ENCODE measurements at regions not wholly inside any gene's neighbourhood (a gene's known extent, or its start where the extent isn't known, plus 50 kb on each side); places are given as distances from the start of the nearest gene placed in this dataset.
"Not testable (repeated sequence)": the region's sequence is repeated elsewhere in the genome, so short reads cannot be mapped to it uniquely, and the experiment has no call there.

DNA sequence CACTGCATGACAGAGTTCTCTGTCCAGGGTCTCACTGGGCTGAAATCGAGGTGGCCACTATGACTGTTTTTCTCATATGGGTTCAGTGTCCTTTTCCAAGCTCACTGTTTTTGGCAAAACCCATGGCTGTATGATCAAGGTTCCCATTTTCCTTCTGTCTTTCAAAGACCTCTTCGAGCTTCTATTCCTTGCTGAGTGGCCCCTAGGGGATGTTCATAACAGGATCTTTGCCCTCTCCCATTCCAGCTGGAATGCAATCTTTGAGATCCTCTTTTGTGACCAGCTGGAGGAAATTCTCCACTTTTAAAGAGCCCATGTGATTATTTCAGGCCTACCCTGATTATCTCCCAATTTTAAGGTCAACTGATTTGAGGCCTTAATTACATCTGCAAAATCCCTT lies 572.5 kb upstream of the SLC10A2 start:
- no peak overlapping the region for H3K4me3 ChIP-seq (ENCODE audit: low read depth, low read length)
- no peak for DNase-seq (ENCODE audit: low read depth)

- DNase-seq (ENCODE audit: low read depth), result no peak
- no peak overlapping the region for H3K4me3 ChIP-seq (ENCODE audit: low read depth, low read length)
Measured at GRCh38 chr13:103634066-103634465, 567.8 kb upstream of the SLC10A2 start.

DNA sequence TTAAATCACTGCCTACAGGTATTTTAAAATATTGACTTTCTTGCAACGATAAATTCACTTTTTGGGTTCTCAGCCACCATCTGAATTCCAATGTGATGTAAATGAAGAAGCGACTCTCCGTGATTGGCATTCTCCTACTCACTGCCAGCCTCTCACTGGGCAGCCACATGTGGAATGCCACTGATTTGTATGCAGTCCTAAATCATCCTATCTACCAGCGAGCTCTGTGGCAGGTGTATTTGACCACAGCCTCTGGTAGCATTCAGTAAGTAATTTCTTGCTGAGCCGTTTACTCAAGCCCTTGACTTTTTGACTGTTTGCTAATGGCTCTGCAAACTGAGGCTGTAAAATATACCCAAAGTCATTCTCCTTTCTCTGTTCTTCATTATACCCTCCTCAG lies 559.0 kb upstream of the SLC10A2 start:
- no peak for DNase-seq (ENCODE audit: low read depth)
- H3K4me3 ChIP-seq (ENCODE audit: low read depth, low read length), result no peak overlapping the region

GRCh38 chr13:103618151-103618550 lies 551.9 kb upstream of the SLC10A2 start:
- H3K4me3 ChIP-seq (ENCODE audit: low read depth, low read length), result no peak overlapping the region
- no peak for DNase-seq (ENCODE audit: low read depth)

GRCh38 chr13:103615771-103616170 lies 549.6 kb upstream of the SLC10A2 start:
- H3K4me3 ChIP-seq (ENCODE audit: low read depth, low read length), result no peak overlapping the region
- DNase-seq (ENCODE audit: low read depth), result no peak

DNA sequence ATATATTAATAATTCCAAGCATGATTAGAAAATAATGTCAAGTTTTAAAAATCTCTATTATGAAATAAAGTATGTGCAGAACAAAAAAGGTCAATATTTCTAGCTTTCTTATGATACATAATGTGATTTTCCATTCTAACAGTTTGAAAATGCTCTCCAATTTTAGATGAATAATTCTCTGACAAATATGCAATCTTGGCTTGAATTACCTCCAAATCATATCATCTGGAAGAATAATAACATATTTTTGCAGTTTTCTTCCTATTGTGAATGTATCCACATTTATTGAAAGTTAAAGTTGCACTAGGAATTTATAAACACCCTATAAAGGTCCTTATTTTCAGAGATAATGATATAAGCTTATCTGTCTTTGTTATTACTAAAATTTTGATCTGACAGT lies 548.5 kb upstream of the SLC10A2 start:
- no peak for DNase-seq (ENCODE audit: low read depth)
- H3K4me3 ChIP-seq (ENCODE audit: low read depth, low read length), result no peak overlapping the region

DNA sequence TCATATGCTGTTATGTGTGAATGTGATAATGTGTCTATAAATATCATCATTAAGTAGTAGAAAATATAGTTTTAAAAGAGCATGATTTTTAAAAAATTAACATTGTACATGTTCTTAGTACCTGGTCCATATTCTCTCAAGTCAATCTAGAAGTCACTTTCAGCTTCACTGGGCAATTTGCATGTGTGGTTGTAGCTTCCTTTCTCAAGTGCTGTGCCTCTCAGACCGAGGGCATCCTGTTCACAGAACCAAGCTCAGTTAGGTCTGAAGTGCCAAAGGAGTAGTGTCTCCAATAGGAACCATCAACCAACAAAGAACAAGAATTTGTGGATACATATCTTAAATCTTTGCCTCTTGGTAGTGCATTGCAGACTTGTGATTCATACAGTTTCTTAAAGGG lies 541.8 kb upstream of the SLC10A2 start:
- no peak for DNase-seq (ENCODE audit: low read depth)
- no peak overlapping the region for H3K4me3 ChIP-seq (ENCODE audit: low read depth, low read length)

DNA sequence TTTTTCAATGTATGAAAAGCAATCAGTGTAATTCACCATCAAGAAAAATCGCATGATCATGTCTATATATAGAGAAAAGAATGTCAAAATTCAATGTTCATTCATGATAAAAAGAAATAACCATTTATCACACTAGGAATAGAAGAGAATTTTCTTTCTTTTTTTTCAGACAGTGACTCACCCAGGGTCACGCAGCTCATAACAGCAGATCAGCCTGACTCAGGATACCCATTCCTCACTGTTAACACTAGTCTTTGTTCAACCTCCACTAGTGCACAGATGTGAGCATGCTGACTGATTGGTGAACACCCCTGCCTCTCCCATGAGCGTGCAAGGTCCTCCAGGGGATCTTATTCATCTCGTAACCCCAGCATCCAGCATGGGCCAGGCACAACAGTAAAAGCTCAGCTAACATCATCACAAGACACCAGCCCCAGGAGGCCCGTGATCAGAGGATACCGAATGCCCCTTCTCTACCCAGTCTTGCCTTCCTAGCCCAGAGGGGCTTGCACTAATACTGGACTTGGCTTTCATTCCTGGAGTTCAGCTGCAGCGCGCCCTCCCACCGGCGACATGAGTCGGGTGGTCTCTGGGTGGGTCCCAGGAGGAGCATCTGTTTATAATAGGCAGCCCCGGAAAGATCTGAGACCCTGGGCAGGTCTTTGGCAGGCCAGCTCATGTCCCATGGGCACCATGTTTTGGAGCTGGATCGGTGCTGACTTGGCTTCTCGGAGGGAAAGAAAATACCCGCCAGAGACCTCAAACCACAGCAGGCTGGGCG lies 539.5 kb upstream of the SLC10A2 start:
- H3K4me3 ChIP-seq (ENCODE audit: low read depth, low read length), result no peak overlapping the region
- no peak for DNase-seq (ENCODE audit: low read depth)

GRCh38 chr13:103599870-103600269 lies 533.7 kb upstream of the SLC10A2 start:
- H3K4me3 ChIP-seq (ENCODE audit: low read depth, low read length); DNase-seq (ENCODE audit: low read depth): not testable (repeated sequence)

- no peak overlapping the region for H3K4me3 ChIP-seq (ENCODE audit: low read depth, low read length)
- DNase-seq (ENCODE audit: low read depth), result no peak
Measured at GRCh38 chr13:103598671-103599070, 532.5 kb upstream of the SLC10A2 start.

DNA sequence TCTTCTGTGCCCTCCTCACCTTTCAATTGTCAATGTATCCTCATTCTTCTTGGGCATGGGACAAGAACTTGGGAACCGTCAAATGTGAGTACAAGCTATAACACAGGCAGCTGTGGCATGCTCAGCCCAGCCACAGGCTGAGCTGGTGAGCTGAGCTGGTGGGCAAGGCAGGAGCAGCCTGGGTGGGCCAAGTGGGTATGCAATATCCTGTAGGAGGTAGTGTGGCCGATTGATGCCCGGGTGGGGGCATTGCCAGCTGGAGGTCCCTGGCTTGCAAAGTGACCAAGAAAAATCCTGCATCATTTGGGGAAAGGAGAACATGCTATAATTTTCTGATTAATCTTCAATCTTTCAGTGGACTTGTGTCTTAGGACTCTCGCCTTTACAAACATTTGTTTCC lies 507.2 kb upstream of the SLC10A2 start:
- no peak for DNase-seq (ENCODE audit: low read depth)
- H3K4me3 ChIP-seq (ENCODE audit: low read depth, low read length), result no peak overlapping the region

DNA sequence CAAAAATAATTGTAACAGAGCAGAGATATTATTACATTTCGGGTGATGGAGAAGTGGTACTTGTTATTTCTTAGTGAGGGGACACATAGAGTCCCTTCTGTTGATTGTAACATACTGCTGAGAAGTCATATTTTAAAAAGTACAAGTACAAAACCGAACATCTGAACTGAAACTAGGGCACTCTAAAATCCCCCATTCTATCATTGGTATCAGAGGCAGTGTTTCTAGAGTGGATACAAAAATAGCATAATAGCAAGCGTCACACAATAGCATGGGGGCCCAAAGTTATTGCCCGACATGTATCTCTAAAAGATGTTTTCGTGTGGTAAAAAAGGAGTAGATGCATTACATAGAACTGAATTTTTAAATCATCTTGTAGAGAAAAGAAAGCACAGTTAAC lies 502.1 kb upstream of the SLC10A2 start:
- DNase-seq (ENCODE audit: low read depth), result no peak
- no peak overlapping the region for H3K4me3 ChIP-seq (ENCODE audit: low read depth, low read length)

DNA sequence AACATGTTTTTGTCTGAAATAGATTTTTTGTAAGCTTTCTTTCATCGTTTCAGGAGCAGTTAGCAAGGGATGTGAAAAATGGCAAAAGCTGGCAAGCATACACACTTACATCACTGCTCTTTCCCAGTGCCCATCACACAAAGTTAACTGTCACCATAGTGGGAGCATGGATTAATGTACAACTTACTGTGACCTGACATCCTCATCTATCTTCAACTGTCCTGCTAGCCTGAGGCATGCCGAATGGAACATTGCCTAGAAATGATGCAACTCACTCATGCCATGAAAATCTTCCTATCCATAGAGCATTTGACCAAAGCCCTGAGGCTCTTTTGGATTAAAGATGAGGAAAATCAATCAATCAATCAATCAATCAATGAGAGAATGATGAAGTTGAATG lies 491.7 kb upstream of the SLC10A2 start:
- no peak for DNase-seq (ENCODE audit: low read depth)

DNA sequence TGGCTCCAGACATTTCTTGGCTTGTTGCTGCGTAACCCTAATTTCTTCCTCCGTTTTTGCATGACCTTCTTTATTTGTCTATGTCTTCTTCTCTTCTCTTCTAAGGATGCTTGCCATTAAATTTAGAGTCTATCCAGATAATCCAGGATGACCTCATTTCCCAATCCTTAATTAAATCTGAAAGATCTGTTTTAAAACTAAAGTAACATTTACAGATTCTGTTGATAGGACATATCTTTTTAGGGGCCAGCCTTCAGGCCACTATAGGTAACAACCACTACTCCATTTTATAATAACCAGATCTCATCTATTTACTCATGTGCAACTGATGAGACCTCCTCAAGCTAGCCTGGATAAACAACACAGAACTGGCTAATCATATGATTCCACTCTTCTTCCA lies 490.5 kb upstream of the SLC10A2 start:
- no peak for DNase-seq (ENCODE audit: low read depth)
- no peak overlapping the region for H3K4me3 ChIP-seq (ENCODE audit: low read depth, low read length)

More for the DNA sequence above, 491.7 kb upstream of the SLC10A2 start:
- H3K4me3 ChIP-seq (ENCODE audit: low read depth, low read length), result no peak overlapping the region

DNA sequence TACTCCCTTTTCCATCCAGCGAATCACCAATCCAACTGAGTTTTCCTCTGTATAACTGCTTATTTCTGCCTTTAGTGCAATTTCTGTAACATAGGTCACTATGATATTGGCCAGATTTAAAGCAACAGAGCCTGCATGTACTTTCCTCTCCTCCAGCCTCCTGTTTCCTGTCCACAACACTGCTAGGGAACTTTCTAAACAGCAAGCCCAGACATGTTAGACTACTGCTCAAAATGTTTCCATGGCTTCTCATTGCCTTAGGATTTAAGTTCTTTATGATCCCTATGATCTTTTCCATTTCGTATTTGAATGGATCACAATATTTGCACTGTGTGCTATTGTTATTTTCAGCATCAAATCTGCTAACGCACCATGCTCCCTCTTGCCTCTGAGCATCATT lies 481.7 kb upstream of the SLC10A2 start:
- no peak overlapping the region for H3K4me3 ChIP-seq (ENCODE audit: low read depth, low read length)

DNA sequence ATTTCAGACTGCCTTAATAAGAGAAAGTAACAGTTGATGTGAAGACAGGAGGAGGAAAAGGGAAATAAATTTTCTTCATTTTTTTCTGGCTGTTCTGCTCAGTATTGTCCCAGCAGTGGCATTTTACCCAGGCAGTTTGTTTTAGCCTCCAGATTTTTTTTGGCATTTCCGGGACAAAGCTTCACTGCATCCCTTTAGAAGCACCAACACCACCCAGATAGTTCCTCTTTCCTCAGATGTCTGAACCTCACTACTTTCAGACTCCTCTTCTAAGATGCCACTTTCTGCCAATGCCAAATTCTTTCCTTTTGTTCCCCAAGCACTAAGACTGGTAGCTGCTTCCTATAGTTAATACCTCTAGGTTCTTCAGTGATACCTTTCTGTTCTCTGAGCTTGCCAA lies 480.1 kb upstream of the SLC10A2 start:
- no peak overlapping the region for H3K4me3 ChIP-seq (ENCODE audit: low read depth, low read length)
- DNase-seq (ENCODE audit: low read depth), result no peak

More for the DNA sequence above, 481.7 kb upstream of the SLC10A2 start:
- no peak for DNase-seq (ENCODE audit: low read depth)

DNA sequence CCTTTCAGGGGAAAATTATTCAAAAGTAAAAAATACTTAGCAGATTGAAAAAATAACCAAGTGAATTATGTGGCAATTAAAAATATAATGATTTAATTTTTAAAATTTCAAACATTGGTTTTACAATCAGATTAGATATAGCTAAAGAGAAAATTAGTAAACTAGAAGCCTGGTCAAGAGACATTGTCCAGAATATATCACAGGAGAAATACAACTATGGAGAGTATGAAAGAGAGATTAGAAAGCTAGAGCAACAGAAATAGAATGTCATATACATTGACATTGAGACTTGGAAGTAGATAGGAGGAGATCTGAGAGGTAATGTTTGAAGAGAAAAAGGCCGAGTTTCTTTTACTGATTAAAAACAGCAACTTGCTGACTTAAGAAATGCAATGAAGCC lies 476.4 kb upstream of the SLC10A2 start:
- DNase-seq (ENCODE audit: low read depth), result no peak
- no peak overlapping the region for H3K4me3 ChIP-seq (ENCODE audit: low read depth, low read length)

GRCh38 chr13:103540382-103540765 lies 474.2 kb upstream of the SLC10A2 start:
- no peak for DNase-seq (ENCODE audit: low read depth)
- no peak overlapping the region for H3K4me3 ChIP-seq (ENCODE audit: low read depth, low read length)

DNA sequence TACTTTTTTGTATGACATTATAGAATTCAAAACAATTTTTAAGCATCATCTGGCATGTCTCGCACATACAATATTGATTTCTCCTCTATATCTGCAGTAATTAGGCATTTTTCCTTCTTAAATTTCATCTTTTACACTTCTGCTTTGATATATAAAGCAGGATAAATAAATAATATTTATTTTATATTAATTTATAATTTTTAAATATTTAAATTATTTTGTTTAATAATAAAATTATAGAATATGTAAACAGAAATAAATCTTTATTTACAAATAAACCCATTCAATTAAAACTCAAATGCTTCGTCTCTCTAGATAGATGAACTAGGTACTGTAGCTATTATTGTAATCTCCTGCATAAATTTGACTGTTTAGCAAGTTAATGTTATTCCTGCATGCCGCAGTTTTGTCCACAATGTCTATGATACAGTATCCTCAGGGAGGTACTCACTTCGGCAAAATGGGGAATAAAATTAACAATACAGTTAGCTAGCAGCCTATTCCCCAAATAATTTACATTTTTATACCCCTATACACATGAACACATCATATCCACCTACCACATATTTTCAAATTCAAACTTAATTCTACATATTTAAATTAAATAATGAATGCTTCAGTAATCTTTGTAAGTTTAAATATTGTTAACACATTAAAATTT lies 473.6 kb upstream of the SLC10A2 start:
- no peak overlapping the region for H3K4me3 ChIP-seq (ENCODE audit: low read depth, low read length)
- DNase-seq (ENCODE audit: low read depth), result no peak

- H3K4me3 ChIP-seq (ENCODE audit: low read depth, low read length), result no peak overlapping the region
- DNase-seq (ENCODE audit: low read depth), result no peak
Measured at GRCh38 chr13:103539265-103539664, 473.0 kb upstream of the SLC10A2 start.

GRCh38 chr13:103537616-103538015 lies 471.4 kb upstream of the SLC10A2 start:
- H3K4me3 ChIP-seq (ENCODE audit: low read depth, low read length), result no peak overlapping the region
- DNase-seq (ENCODE audit: low read depth), result no peak

Data from skeletal muscle cell (primary cell).